KMS-11 (cell line): ENCODE measurements at regions not wholly inside any gene's neighbourhood (a gene's known extent, or its start where the extent isn't known, plus 50 kb on each side); places are given as distances from the start of the nearest gene placed in this dataset.

Source experiments
- H2AFZ ChIP-seq: fragments of 200-600 bp; sonication (generic); 2 replicates; pipeline ENCODE4 v1.6.1; 2016; ENCODE audit warnings: antibody characterized with exemption, mixed run types, low read depth
- H3K27ac ChIP-seq: fragments of 200-600 bp; sonication (generic); 2 replicates; pipeline ENCODE4 v1.6.1; 2016; ENCODE audit warnings: mild to moderate bottlenecking, mixed run types
- H3K27me3 ChIP-seq: fragments of 200-600 bp; sonication (generic); 2 replicates; pipeline ENCODE4 v1.6.1; 2017; ENCODE audit warnings: mild to moderate bottlenecking, low read depth, mixed run types, moderate library complexity; ENCODE audit not compliant: insufficient read depth
- H3K36me3 ChIP-seq: fragments of 200-600 bp; sonication (generic); 2 replicates; pipeline ENCODE4 v1.6.1; 2017; ENCODE audit warnings: mild to moderate bottlenecking, mixed run types; ENCODE audit not compliant: insufficient read depth
- H3K4me1 ChIP-seq: fragments of 200-600 bp; sonication (generic); 2 replicates; pipeline ENCODE4 v1.6.1; 2016; ENCODE audit warnings: mild to moderate bottlenecking, low read depth, mixed run types; ENCODE audit not compliant: poor library complexity, severe bottlenecking
- H3K4me2 ChIP-seq: fragments of 200-600 bp; sonication (generic); 2 replicates; pipeline ENCODE4 v1.7.0; 2016; ENCODE audit warnings: mild to moderate bottlenecking, mixed run types
- H3K4me3 ChIP-seq: fragments of 200-600 bp; sonication (generic); IDR thresholded peaks from 2 replicates; pipeline ENCODE4 v1.6.1; 2017; ENCODE audit warnings: low read depth, low read length, mixed read lengths; ENCODE audit not compliant: insufficient read depth
- H3K79me2 ChIP-seq: fragments of 200-600 bp; sonication (generic); 2 replicates; pipeline ENCODE4 v1.6.1; 2016; ENCODE audit warnings: low read depth, mixed run types; ENCODE audit not compliant: insufficient read depth
- H3K9ac ChIP-seq: fragments of 200-600 bp; sonication (generic); 2 replicates; pipeline ENCODE4 v1.6.1; 2016; ENCODE audit warnings: mild to moderate bottlenecking, mixed run types
- H4K20me1 ChIP-seq: fragments of 200-600 bp; sonication (generic); 2 replicates; pipeline ENCODE4 v1.6.1; 2016; ENCODE audit warnings: mild to moderate bottlenecking, mixed run types; ENCODE audit not compliant: insufficient read depth
- CTCF ChIP-seq: fragments of 200-600 bp; sonication (generic); conservative IDR thresholded peaks from 2 replicates; pipeline ENCODE4 v1.6.1; 2017; ENCODE audit warnings: low read depth, mild to moderate bottlenecking, antibody characterized with exemption, low read length, moderate library complexity, mixed read lengths

- no peaks in the 10 kb centered on the region for H4K20me1 ChIP-seq
- H3K9ac ChIP-seq, result no peak overlapping the region
- no peak overlapping the region for H3K27ac ChIP-seq
- no peak overlapping the region for H2AFZ ChIP-seq
- no peaks in the 10 kb centered on the region for H3K79me2 ChIP-seq
- no peak overlapping the region for H3K4me2 ChIP-seq
- H3K4me1 ChIP-seq, result no peaks in the 10 kb centered on the region
- H3K27me3 ChIP-seq, result no peaks in the 10 kb centered on the region
- TF ChIP-seq CTCF, result no peak
- no peak overlapping the region for H3K4me3 ChIP-seq
- no peaks in the 10 kb centered on the region for H3K36me3 ChIP-seq
These were observed 267.6 kb downstream of the PLPP3 start for GRCh38 chr1:56311766-56312165.

- no peak overlapping the region for H2AFZ ChIP-seq
- no peaks in the 10 kb centered on the region for H3K36me3 ChIP-seq
- no peak overlapping the region for H3K9ac ChIP-seq
- no peak overlapping the region for H3K4me3 ChIP-seq
- no peaks in the 10 kb centered on the region for H3K79me2 ChIP-seq
- H3K4me2 ChIP-seq, result no peak overlapping the region
- no peak for TF ChIP-seq CTCF
- H3K4me1 ChIP-seq, result no peaks in the 10 kb centered on the region
- H3K27me3 ChIP-seq, result no peaks in the 10 kb centered on the region
- no peaks in the 10 kb centered on the region for H4K20me1 ChIP-seq
- no peak overlapping the region for H3K27ac ChIP-seq
These were observed 268.4 kb downstream of the PLPP3 start for GRCh38 chr1:56310945-56311344.

GRCh38 chr1:56309065-56309464, 270.3 kb downstream of the PLPP3 start:
- Histone ChIP-seq H3K79me2 (no peaks in the 10 kb centered on the region), H2AFZ (no peak overlapping the region), H3K9ac (no peak overlapping the region), H3K27ac (no peak overlapping the region), H3K4me3 (no peak overlapping the region), H3K36me3 (no peaks in the 10 kb centered on the region), H3K4me1 (no peaks in the 10 kb centered on the region), H3K27me3 (no peaks in the 10 kb centered on the region), H3K4me2 (no peak overlapping the region), H4K20me1 (no peaks in the 10 kb centered on the region)
- no peak for TF ChIP-seq CTCF

- no peaks in the 10 kb centered on the region for H4K20me1 ChIP-seq
- no peak overlapping the region for H3K4me2 ChIP-seq
- H3K4me1 ChIP-seq, result no peaks in the 10 kb centered on the region
- no peaks in the 10 kb centered on the region for H3K36me3 ChIP-seq
- no peak overlapping the region for H3K9ac ChIP-seq
- no peak overlapping the region for H3K27ac ChIP-seq
- H3K27me3 ChIP-seq, result no peaks in the 10 kb centered on the region
- no peak overlapping the region for H3K4me3 ChIP-seq
- no peak for TF ChIP-seq CTCF
- no peak overlapping the region for H2AFZ ChIP-seq
- H3K79me2 ChIP-seq, result no peaks in the 10 kb centered on the region
These were observed 274.4 kb downstream of the PLPP3 start for GRCh38 chr1:56304975-56305374.

- H3K79me2 ChIP-seq, result no peaks in the 10 kb centered on the region
- H3K36me3 ChIP-seq, result no peaks in the 10 kb centered on the region
- H4K20me1 ChIP-seq, result no peaks in the 10 kb centered on the region
- H3K9ac ChIP-seq, result no peak overlapping the region
- TF ChIP-seq CTCF, result no peak
- H3K27ac ChIP-seq, result no peak overlapping the region
- peaks cover 2% of the 10 kb centered on the region for H3K4me1 ChIP-seq
- no peak overlapping the region for H3K4me2 ChIP-seq
- no peak overlapping the region for H3K4me3 ChIP-seq
- no peak overlapping the region for H2AFZ ChIP-seq
- H3K27me3 ChIP-seq, result no peaks in the 10 kb centered on the region
These were observed 275.6 kb downstream of the PLPP3 start for GRCh38 chr1:56303805-56304204.
